Upper lobe of left lung (tissue), 4 donors: ENCODE measurements at regions not wholly inside any gene's neighbourhood (a gene's known extent, or its start where the extent isn't known, plus 50 kb on each side); places are given as distances from the start of the nearest gene placed in this dataset.

Source experiments
- POLR2A ChIP-seq, 4 donors: fragments of 450-650 bp; IDR thresholded peaks; one replicate each; pipeline ENCODE4 v1.5.1; 2016 to 2017; ENCODE audit warnings: antibody characterized with exemption in 4 of 4, mild to moderate bottlenecking in 2 of 4
- TF ChIP-seq, protein P1 (sequence below), 6 experiments: fragments of 450-650 bp in 4 of 6; fragments of 200-600 bp in 2 of 6; sonication (generic) in 2 of 6; IDR thresholded peaks; one replicate each; pipeline ENCODE4 v1.5.1; 2016 to 2019; ENCODE audit warnings: antibody characterized with exemption in 6 of 6

DNA sequence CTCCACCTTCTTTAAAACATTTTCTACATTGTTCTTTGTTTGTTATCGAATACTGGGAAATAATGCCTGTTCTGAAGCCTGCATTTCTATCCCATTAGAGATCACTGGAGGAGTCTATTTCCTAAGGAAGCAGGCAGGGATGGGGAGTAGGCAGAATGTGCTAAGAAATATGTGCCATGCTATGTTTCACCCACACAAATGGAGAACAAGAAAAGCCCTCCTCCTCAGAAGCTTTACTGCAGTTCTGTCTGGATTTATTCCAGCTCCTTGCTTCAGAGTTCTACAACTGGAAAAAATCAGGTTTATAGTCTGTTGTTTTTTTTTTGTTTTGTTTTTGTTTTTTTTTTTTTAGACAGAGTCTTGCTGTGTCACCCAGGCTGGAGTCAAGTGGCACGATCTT lies 825.1 kb downstream of the SLC4A3 start:
- TF ChIP-seq, protein P1, sequence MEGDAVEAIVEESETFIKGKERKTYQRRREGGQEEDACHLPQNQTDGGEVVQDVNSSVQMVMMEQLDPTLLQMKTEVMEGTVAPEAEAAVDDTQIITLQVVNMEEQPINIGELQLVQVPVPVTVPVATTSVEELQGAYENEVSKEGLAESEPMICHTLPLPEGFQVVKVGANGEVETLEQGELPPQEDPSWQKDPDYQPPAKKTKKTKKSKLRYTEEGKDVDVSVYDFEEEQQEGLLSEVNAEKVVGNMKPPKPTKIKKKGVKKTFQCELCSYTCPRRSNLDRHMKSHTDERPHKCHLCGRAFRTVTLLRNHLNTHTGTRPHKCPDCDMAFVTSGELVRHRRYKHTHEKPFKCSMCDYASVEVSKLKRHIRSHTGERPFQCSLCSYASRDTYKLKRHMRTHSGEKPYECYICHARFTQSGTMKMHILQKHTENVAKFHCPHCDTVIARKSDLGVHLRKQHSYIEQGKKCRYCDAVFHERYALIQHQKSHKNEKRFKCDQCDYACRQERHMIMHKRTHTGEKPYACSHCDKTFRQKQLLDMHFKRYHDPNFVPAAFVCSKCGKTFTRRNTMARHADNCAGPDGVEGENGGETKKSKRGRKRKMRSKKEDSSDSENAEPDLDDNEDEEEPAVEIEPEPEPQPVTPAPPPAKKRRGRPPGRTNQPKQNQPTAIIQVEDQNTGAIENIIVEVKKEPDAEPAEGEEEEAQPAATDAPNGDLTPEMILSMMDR (IDR thresholded peaks at IDR 0.05), result no peak
- TF ChIP-seq POLR2A (IDR thresholded peaks at IDR 0.05), result no peak
